Tibial artery (tissue), 4 donors: ENCODE measurements at regions not wholly inside any gene's neighbourhood (a gene's known extent, or its start where the extent isn't known, plus 50 kb on each side); places are given as distances from the start of the nearest gene placed in this dataset.
A peak's percentile ranks its signal among the peaks of the same experiment; 100 is the strongest.

Source experiments
- DNase-seq, 2 donors: peaks; one replicate each; pipeline ENCODE4 v3.0.0-alpha.2; 2019
- H3K27ac ChIP-seq, 2 donors: fragments of 200-600 bp; sonication (generic) in 1 of 2; 1 replicate in 1 of 2; 2 replicates in 1 of 2; pipeline ENCODE4 v1.5.1; 2018 to 2019; ENCODE audit warnings: mild to moderate bottlenecking in 1 of 2
- H3K27me3 ChIP-seq, 2 donors: fragments of 200-600 bp; sonication (generic) in 1 of 2; one replicate each; pipeline versions ENCODE4 v1.5.1 to v1.6.0; 2016 to 2019
- H3K36me3 ChIP-seq, 3 donors: fragments of 200-600 bp; sonication (generic) in 2 of 3; one replicate each; pipeline ENCODE4 v1.5.1; 2016 to 2019; ENCODE audit warnings: mild to moderate bottlenecking in 2 of 3
- H3K4me1 ChIP-seq, 4 donors: fragments of 200-600 bp; sonication (generic) in 2 of 4; 1 replicate in 3 of 4; 2 replicates in 1 of 4; pipeline ENCODE4 v1.5.1; 2016 to 2019
- H3K4me3 ChIP-seq, 2 donors: fragments of 200-600 bp; sonication (generic) in 1 of 2; 1 replicate in 1 of 2; 2 replicates in 1 of 2; pipeline ENCODE4 v1.5.1; 2018 to 2019; ENCODE audit warnings: mild to moderate bottlenecking in 2 of 2
- H3K9me3 ChIP-seq, 3 donors: fragments of 200-600 bp; sonication (generic) in 1 of 3; one replicate each; pipeline ENCODE4 v1.5.1; 2016 to 2019
- intact Hi-C: fragments of 100-400 bp; cut with DNase I; formaldehyde crosslinking; loops from one replicate; pipeline ENCODE4 v1.15.0; 2023; ENCODE audit warnings: low total_unique reads
- TF ChIP-seq, protein P1 (sequence below), 2 experiments: fragments of 200-600 bp in 1 of 2; fragments of 450-650 bp in 1 of 2; IDR thresholded peaks; one replicate each; pipeline ENCODE4 v1.5.1; 2017 to 2019; ENCODE audit warnings: antibody characterized with exemption in 2 of 2, mild to moderate bottlenecking in 1 of 2, moderate library complexity in 1 of 2

DNA sequence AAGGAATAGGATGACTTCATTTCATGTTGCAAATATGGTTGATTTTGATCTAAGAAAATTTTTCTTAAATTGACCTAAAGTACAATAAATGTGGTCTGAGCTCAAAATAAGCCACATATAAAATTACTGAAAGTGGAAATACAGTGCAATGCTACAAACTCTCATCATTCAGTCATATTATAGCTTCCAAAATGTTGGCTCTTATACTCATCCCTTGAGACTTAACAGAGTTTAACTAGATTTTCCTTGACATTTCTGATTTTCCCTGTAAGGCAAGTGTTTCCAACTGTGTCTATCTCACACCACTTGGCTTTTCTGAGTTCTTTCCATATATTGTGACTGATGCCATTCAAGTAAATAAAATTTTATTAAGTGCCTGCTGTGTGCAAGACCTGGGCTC, 123.7 kb upstream of the NTF3 start:
- Histone ChIP-seq H3K4me3 (no peak overlapping the region), H3K36me3 (no peaks in the 10 kb centered on the region), H3K27me3 (no peaks in the 10 kb centered on the region), H3K27ac (no peak overlapping the region), H3K9me3 (no peaks in the 10 kb centered on the region), H3K4me1 (peaks cover 0 to 40% (median 2%) of the 10 kb centered on the region in 4 donors)
- intact Hi-C loops, result no loop called here
- no peak for DNase-seq
- TF ChIP-seq, protein P1, sequence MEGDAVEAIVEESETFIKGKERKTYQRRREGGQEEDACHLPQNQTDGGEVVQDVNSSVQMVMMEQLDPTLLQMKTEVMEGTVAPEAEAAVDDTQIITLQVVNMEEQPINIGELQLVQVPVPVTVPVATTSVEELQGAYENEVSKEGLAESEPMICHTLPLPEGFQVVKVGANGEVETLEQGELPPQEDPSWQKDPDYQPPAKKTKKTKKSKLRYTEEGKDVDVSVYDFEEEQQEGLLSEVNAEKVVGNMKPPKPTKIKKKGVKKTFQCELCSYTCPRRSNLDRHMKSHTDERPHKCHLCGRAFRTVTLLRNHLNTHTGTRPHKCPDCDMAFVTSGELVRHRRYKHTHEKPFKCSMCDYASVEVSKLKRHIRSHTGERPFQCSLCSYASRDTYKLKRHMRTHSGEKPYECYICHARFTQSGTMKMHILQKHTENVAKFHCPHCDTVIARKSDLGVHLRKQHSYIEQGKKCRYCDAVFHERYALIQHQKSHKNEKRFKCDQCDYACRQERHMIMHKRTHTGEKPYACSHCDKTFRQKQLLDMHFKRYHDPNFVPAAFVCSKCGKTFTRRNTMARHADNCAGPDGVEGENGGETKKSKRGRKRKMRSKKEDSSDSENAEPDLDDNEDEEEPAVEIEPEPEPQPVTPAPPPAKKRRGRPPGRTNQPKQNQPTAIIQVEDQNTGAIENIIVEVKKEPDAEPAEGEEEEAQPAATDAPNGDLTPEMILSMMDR (IDR thresholded peaks at IDR 0.05), result no peak

DNA sequence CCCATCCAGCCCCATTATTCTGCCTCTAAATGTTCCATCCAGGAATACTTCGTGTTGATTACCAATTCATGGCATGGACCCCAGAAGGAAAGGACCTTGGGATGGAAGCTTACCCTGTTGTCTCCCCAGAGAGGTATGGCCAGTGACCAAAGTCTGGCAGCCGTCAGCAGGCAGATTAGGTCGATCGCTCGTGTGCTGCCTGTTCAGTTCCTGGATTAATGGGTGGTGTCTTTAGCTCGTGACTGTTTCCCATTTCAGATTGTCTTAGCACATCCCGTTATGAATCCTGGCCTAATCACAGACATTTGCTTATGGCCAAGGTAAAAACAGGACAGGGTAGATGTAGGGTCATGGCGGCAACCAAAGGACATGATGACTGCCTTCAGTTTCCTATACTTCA, 122.9 kb upstream of the NTF3 start:
- intact Hi-C loops, result no loop called here
- TF ChIP-seq, protein P1 (IDR thresholded peaks at IDR 0.05), result no peak
- H3K4me3 ChIP-seq, result no peak overlapping the region
- peaks cover 0 to 3% (median 0%) of the 10 kb centered on the region in 3 donors for H3K9me3 ChIP-seq
- H3K27ac ChIP-seq, result no peak overlapping the region
- no peaks in the 10 kb centered on the region for H3K27me3 ChIP-seq
- no peak for DNase-seq
- H3K4me1 ChIP-seq, result peaks cover 0 to 40% (median 2%) of the 10 kb centered on the region in 4 donors
- no peaks in the 10 kb centered on the region for H3K36me3 ChIP-seq

DNA sequence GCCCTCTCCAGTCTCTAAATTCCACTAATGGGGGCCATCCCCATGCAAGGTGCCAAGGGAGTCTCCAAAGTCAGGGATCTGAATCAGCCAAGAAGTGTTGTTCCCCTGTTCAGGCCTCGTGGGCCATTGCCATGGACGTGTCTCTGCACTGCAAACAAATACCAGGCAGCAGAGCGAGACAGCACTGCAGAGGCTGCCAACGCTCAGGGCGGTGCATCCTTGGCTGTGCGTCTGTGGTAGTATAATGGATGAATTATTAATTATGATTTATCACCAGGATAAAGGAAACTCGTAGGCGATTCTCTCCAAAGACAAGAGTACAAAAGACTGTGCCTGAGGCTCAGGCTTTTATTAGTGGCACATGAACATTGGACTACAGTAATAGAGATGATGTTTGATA, 122.3 kb upstream of the NTF3 start:
- H3K27me3 ChIP-seq, result no peaks in the 10 kb centered on the region
- TF ChIP-seq, protein P1 (IDR thresholded peaks at IDR 0.05), result no peak
- DNase-seq, result peak in 1 of 2 donors; percentile 66

DNA sequence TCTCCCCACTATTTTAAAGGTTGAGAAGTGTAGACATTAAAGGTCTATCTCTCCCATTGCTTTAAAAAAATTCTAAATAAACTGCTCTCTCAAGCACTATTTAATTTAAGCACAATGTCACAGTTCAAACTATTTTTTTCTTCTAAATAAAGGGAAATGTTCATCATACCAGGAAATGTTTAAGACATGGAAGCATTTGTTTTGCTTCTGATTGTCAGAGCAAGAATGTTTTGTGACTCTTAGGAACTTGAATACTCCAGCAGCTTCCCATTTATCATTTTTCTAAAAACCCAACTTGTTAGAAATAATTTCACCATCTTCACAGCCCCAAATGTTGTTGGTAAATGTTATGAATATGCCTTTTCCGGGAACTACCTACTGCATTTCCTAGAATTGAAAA, 121.8 kb upstream of the NTF3 start:
- TF ChIP-seq, protein P1 (IDR thresholded peaks at IDR 0.05), result no peak
- H3K4me3 ChIP-seq, result no peak overlapping the region
- H3K36me3 ChIP-seq, result no peaks in the 10 kb centered on the region
- no peaks in the 10 kb centered on the region for H3K27me3 ChIP-seq
- H3K27ac ChIP-seq, result no peak overlapping the region
- H3K9me3 ChIP-seq, result peaks cover 0 to 9% (median 0%) of the 10 kb centered on the region in 3 donors
- intact Hi-C loops, result no loop called here
- DNase-seq, result no peak
- peaks cover 0 to 40% (median 2%) of the 10 kb centered on the region in 4 donors for H3K4me1 ChIP-seq

More for the DNA sequence above, 122.3 kb upstream of the NTF3 start:
- H3K9me3 ChIP-seq, result peaks cover 0 to 9% (median 0%) of the 10 kb centered on the region in 3 donors
- H3K4me1 ChIP-seq, result peaks cover 0 to 40% (median 2%) of the 10 kb centered on the region in 4 donors
- H3K4me3 ChIP-seq, result no peak overlapping the region
- intact Hi-C loops, result no loop called here
- no peaks in the 10 kb centered on the region for H3K36me3 ChIP-seq
- no peak overlapping the region for H3K27ac ChIP-seq

DNA sequence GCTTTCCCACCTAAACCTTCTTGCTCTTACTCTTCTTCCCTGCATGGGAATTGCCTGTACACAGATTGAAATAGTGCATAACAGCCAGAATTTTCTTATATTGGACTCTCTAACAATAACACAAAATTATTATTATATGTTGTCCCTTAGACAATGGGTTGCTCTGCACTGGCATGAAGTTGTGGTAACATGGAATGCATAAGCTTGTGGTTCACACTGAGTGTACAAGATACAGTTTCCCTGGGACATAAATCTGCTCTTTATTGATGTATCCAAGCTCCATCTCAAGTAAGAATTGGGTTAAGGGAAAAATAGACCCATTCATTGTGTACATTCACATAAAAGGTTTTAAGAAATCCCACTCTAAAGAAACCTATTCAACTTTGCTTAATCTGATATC, 114.4 kb upstream of the NTF3 start:
- H3K27ac ChIP-seq, result no peak overlapping the region
- DNase-seq, result no peak
- H3K36me3 ChIP-seq, result no peaks in the 10 kb centered on the region
- H3K4me3 ChIP-seq, result no peak overlapping the region
- H3K9me3 ChIP-seq, result peaks cover 0 to 13% (median 0%) of the 10 kb centered on the region in 3 donors
- H3K27me3 ChIP-seq, result no peaks in the 10 kb centered on the region
- TF ChIP-seq, protein P1 (IDR thresholded peaks at IDR 0.05), result no peak
- H3K4me1 ChIP-seq, result no peaks in the 10 kb centered on the region
- intact Hi-C loops, result no loop called here

DNA sequence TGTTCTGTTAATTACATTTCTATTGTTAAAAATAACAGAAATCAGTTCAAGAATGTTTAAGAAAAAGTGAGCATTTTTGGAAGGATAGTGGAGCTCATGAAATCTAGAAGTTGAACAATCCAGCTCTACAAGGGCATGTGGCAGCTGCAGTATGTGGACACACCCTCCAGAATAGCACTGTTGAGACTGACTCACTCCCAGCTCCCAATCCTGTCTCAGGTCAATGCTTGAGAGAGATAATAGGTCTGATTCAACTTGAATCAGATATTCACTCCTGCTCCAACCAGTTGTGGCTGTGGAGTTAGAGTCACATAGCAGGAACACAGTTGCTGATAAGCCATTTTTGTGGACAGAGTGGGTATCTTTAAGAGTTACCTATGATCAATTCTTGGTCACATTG, 113.0 kb upstream of the NTF3 start:
- no peaks in the 10 kb centered on the region for H3K27me3 ChIP-seq
- DNase-seq, result no peak
- intact Hi-C loops, result no loop called here
- H3K4me3 ChIP-seq, result no peak overlapping the region
- TF ChIP-seq, protein P1 (IDR thresholded peaks at IDR 0.05), result no peak
- H3K27ac ChIP-seq, result no peak overlapping the region
- peaks cover 0 to 7% (median 0%) of the 10 kb centered on the region in 4 donors for H3K4me1 ChIP-seq
- peaks cover 0 to 12% (median 0%) of the 10 kb centered on the region in 3 donors for H3K9me3 ChIP-seq
- no peaks in the 10 kb centered on the region for H3K36me3 ChIP-seq
